Medulla oblongata (tissue), 1 donor: ENCODE measurements at regions not wholly inside any gene's neighbourhood (a gene's known extent, or its start where the extent isn't known, plus 50 kb on each side); places are given as distances from the start of the nearest gene placed in this dataset.

Experiments
- DNase-seq: peaks from one replicate; pipeline ENCODE4 v3.0.0-alpha.2; 2015; ENCODE audit errors: extremely low spot score

DNA sequence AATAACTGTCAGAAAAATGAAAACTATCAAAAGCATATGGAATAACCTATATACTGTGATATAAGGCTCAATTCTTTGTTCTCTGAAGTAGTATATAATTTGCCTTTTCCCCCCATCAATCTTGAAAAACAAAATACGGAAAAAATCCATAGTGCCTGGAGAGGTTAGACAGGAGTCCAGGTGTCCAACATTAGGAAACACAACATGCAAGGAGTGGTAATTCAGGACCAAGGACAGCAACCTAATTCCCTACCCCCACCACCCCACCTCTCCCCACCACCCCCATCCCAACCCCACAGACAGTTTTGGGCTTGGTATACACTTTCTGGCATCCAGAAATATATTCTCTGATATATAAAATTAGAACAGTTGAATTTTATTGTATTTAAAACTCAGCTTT lies 55.1 kb upstream of the SLC25A26 start:
- DNase-seq = no peak

DNA sequence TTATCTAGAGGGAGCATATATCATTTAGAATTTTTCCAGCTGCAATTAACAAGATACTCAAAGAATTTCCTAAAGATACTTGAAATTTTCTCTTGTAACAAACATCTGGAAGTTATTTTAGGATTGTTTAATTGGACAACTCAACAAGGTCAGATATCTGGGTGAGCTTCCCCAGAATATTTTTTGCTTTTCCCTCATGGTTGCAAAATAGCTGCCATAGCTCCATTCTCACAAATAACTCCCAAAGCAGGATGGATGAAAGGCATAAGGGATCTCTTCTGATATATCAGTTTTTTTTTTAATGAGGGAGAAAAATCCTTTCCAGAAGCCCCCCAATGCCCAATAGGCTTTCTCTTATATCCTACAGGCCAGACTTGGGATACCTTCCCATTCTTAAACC lies 56.6 kb upstream of the SLC25A26 start:
- DNase-seq = no peak

DNA sequence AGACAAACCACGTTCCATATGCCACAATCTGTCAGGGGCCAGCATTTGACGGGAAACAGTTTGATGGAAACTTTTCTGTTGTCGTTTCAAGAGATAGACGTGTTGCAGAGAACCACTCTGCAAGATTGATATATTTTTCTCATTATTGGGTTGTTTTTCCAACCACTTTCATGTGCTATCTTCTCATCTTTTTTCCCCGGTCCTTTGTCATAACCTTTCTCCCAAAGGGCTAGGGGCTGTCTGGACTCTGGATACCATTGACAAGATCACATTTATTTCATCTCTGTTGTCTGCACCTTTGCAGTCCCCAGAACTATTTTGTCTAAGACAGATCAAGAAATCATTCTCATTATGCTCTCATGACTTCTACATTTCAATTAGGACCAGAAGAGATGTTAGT lies 57.6 kb upstream of the SLC25A26 start:
- no peak for DNase-seq

DNA sequence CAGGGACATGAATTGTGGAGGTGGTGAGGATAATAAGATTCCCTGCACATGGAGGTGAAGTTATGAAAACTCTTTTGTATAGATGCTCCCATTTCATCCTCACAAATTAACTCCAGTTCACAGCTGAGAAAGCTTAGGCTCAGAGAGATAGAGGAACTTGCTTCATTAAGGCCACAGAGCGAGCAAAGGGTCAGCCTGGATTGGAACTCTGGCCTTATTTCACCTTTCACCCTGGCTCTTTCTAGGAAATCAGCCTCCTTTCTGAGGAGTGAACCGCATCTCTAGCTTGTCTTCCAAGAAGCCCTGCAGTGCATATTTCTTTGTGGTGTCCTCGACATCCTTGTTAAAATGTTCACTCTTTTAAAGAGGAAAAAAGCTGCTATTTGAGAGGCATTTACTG lies 58.0 kb upstream of the SLC25A26 start:
- DNase-seq = no peak

DNA sequence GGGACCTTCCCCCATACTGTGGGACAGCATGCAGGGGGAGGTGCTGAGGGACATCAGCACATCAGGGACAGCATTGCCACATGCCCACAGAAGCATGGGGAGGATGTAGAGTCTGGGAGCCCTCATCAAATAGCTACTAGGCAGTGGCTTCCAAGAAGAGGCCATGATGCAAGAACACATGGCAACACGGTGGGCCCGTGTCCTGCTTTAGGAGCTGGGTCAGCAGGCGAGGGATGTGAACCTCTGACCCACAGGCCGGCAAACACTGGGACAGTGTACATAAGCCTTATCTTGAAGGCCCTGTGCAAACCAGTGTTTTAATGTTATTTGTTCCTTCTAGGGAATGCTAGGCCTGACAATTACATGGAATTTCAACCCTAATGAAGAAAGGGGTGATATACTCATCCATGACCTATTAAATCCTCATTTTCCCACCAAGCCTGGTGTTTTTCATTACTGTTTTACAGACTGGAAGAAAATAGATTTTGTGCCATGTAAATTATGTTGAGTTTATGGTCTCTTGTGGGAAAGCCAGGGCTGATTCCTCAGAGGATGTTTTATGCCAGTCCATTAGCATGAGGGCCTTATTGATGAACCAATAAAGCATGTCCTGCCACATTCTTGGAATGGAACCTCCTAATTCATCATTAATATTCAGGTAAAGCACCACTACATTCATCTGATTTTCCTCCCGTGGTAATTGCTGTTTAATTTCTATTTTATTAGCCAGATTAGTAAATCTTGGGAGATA lies 61.7 kb upstream of the SLC25A26 start:
- DNase-seq = no peak

DNA sequence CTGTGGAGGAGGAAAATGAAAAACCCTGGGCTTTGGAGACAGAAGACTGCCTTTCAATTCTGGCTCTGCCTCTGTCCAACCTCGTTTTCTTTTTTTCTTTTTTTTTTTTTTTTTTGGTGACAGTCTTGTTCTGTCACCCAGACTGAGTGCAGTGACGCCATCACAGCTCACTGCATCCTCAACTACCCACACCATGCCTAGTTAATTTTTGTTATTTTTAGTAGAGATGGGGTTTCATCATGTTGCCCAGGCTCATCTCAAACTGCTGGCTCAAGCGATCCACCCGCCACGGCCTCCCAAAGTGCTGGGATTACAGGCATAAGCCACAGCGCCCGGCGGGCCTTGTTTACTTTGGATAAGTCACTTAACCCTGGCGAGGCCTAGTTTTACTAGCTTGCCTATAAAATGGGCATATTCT lies 66.3 kb upstream of the SLC25A26 start:
- no peak for DNase-seq

DNA sequence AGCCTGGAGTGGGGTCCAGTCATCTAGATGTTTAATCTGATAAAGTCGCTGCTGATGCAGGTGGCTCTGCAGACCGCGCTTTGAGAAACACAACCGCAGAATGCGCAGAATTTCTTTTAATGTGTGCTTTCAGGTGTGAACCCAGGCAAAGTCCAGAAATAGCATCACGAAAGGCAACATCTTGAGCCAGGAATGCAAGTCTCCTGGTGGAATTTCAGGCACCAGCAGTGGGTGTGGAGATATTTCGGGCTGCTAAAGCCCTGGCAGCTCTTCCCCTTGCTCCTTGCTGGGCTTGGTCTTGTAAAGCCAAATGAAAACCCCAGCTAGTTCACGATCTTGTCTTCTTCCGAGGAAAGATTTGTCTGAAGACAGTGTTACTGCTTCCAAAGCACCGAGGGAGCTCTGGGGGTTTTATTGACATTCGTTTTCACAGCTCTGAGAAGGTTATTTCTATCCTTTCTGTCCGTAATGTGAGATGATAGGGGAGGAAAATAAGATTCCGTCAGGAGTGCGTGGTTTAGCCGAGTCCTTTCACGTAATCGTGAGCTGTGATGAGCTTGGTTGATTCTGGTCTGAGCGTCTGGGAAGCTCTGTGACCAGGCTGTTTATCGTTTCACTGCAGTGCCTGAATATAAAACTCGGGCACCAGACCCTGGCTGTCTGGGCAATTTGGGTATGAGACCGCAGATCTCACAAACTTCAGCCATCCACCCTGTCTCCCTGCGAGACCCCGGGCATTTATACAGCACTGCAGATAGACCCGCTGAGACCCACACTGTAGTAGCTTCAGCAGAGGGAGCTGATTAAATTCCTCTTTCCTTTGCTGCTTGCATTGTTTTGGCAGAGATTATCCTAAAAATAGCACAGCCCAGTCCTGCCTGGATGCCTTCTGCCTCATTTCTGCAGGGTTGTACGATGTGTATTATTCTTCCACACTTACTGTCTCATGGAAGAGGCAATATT lies 67.0 kb upstream of the SLC25A26 start:
- peak; percentile 10 for DNase-seq

DNA sequence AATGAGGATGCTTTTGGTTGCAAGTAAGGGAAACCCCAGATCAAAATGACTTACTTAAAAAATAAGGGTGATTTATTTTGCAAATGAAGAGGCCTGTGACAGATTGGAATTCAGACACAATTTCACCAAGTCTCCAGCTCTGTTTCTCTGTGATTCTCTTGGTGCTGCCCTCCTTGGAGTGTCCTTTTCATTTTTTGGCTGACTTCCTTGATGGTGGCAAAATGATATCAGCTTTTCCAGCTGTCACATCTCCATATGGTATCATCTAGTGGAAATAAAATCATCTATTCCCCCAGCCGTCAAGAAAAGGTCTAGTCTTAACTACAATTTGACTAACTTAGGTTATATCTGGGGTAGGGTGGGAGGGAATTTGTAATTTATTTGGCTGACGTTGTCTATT lies 68.5 kb upstream of the SLC25A26 start:
- DNase-seq = no peak

DNA sequence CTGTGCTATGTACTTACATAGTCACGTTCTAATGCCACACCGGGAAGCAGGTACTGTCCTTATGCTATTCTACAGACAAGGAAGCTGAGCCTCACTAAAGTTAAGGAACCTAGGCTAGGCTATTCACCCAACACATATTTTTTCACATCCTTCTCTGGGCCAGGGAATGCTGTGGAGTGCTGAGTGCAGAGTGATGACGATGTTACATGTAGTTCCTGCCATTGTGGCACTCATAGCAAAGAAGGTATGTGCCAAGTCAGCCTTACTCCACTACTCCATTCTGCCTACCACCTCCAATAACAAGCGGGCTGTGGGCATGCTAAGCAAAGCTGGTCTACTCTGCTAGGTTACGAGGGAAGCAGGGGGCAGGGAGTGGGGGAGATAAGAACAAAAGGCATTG lies 69.8 kb upstream of the SLC25A26 start:
- no peak for DNase-seq

DNA sequence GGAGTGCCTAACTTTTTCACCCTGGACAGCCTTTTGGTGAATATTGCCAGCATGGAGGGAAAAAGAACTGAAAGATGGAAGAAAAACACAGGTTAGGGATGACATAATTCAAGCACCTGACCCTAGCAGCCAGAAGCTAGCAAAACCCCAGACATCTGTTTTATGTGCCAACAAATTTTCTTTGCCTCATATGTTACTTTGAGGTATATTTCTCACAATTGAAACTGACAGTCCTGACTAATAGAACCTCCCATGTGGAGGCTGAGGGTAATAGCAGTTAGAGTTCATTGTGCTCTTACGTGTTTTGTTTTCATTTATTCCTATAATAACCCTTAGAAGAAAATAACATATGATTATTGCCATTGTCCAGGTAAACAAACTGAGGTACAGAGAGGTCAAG lies 71.5 kb upstream of the SLC25A26 start:
- no peak for DNase-seq

DNA sequence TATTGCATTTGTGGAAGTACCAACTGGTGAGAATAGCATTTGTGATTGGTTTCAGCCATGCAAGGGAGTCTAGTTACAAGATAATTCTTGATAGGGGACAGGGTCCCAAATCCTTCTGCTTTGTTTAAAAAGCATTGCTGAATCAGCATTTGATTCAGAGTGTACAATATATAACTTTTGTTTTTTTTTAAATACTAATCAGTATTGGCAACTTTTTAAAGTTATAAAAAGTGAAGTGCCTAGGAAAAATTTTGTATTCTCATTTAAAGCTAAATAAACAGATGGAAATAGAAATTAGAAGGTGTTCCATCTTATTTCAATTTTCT lies 75.4 kb upstream of the SLC25A26 start:
- DNase-seq = no peak

DNA sequence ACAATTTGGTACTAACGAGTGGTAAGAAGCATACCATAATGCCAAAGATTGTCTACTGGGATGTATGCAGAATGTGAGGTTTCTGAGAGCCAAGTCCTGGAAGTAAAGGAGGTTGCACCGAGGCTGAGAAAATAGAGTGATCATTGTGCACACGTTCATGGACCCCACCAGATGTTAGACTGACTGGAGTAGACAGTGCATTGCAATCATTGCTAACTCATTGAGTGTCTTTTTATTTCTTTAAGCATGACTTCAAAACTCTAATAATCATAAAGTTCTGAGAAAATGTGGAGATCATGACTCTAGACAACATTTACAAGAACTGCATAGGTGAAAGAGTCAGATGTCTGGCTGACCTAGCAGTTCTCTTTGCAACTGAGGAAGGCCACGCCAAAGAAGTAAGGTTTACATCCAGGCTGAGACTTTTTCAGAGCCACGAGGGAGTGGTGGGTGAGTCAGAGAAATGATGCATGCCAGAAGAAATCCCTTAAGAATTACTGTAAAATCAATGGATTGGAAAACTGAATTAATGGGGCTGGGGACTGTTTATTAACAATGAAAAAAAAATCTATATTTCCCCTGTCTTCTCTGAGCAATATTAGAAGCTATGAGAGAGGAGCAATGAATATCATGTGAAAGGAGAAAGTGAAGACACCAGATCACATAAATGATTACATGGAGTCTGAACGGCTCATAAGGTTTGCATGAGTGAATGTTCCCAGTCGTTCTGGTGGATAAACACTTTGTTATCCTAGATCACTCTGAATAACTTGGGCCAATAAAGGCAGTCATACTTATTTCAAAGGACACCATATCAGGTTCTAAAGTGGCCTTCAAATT lies 76.0 kb upstream of the SLC25A26 start:
- no peak for DNase-seq

DNA sequence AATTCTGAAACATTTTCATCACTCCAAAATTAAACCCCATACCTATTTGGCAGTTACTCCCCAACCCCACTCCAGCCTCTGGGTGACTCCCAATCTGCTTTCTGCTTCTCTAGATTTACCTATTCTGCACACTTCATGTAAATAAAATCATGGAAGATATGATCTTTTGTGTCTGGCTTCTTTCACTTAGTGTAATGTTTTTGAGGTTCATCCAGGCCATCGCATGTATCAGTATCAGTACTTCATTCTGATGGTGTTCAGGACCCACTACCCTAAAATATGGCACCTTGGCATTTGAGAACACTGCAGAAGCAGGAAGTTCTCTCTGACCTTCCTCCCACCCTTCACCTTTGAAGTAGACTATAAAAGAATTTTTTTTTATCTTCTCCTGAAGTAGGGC lies 78.7 kb upstream of the SLC25A26 start:
- no peak for DNase-seq

DNA sequence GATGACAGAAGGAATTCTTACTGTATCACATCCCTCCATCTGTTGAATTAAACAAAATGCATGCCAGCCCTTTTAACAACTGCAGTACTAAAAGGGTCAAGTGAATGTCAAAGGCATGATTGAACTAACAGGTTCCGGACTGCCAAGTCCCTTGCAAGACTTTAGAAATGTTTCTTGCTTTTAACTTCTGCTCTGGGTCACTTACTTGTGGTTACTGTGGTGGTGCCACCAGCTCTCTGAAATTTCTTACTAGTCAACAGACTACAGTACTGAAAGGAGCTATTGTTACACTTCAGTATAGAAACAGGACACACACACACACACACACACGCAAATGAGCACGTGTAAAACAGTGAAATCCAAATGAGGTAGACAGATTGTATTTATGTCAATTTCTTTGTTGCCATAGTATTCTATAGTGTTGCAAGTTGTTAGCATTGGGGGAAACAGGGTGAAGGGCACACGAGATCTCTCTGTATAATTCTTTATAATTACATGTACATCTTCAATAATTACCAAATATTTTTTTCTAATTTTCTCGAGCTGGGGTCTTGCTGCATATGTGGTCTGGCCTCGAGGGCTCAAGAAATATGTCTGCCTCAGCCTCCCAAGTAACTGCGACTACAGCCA lies 79.9 kb upstream of the SLC25A26 start:
- no peak for DNase-seq

DNA sequence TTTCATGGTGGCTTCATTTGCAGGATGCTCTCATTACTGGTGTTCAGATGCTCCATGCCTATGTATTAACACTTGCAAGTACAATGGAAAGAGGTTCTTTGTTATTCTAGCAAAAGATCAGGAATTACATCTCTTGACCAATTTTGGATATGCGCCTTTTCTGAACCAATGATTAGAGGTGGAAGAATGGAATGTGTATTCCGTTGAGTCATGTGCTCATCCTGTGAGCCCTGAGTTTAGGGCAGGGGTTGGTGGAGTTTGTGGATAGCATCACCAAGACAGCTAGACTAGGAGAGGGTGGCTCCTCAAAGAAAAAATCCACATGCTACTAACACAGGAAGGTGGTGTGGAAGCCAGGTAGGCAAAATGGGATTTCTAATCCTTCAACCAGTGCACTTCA lies 80.7 kb upstream of the SLC25A26 start:
- DNase-seq = no peak

DNA sequence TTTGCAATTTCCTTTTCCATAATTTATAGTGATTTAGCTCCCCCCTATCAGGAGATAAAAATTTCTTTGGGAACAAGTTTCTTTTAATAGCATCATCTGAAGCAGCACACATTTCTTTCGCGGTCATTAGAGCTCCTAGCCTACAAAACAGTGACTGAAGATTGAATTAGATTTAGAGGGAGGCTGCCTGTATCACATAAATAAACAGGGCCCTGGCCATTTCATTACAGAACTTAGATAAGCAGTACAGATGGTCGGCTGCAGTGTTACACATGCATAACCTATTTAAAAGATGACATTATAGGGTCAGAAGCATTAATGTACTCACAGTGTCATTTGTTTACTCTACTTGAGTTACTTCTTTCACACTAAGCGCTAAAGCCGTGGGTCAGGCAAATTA lies 81.4 kb upstream of the SLC25A26 start:
- DNase-seq = no peak

DNA sequence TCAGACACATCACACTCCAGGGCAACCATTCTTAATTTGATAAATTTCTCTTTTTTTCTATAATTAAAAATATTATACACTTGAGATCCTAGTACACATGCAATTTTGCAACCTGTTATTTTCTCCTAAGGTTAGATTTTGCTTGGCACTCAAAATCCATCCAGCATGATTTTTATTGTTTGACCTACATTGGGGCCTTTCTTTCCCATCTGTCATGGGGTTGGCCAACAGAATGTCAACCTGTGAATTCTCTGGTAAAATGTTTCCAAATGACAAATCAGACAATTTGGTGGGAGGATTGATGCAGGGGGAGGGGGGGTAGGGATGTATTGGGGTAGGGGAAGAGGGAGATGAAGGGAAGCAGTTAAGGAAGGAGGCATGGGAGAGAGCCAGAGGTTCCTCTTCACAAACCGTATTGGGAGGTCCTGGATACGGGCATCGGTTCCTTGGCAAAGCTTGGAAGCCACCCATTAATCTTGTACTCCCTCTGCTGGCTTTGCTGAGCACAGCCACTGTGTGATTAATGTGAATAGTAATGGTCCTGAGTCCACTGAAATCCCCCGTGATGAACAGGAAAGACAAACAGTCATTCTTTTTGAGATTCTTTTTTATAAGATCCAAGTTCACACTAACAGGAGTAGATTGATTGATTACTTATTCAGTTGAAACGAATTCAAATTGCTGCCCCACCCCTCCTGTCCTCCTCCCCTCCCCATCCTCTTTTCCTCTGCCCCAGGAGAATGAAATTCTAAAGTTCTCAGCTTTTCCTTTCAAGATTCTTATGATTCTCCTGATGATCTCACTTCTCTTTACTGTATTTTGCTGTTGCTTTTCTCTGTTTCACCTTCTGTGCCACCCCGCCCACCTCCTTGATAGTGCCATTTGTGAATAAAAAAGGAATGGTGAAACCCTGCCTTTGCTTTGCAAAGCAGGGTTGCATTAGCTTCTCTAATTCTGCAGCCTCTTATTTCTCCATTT lies 82.2 kb upstream of the SLC25A26 start:
- peak; percentile 65 for DNase-seq

DNA sequence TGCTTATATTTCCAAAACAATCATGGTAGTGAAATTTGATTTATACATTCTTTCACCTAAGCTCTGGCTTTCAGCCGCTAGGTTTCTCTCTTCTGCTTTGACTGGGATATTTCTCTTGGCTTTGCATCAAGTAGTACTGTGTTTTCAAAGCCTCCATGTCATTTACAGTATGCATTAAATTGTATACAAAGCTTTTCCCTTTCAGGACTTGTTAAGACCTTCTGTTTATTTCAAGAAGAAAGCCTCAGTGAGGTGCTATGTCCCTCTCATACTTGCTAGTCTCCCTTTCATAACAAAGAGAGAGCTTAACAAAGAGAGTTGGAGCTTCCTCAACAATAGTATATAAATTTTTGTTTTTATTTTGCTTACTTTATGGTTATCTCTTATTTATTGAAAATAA lies 84.2 kb upstream of the SLC25A26 start:
- DNase-seq = no peak

DNA sequence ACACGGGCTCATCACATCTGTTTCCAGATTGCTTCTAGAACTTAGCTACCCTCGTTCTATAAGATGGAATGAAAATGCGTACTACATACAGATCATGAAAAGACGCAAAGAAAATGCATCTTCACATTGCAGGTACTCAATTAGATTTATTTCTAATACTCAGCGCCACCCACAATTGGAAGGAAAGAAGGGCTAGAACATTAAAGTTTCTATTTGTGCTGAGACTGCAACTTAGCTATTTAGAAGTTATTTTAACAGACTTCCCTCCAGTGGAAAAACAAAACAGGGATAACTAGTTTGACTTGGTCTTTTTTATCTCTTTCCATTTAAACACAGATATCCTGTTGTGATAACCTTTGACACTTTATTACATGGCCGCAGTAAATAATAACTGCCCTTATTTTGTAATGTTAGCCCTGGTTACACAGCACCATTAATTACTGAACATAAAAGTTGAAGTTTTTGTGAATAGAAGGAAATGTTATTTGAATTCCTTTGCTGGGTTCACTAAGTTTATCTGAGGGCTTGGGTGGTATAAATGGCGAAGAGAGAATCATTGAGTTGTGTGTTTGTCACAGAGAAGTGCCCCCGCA lies 86.9 kb upstream of the SLC25A26 start:
- DNase-seq = no peak

DNA sequence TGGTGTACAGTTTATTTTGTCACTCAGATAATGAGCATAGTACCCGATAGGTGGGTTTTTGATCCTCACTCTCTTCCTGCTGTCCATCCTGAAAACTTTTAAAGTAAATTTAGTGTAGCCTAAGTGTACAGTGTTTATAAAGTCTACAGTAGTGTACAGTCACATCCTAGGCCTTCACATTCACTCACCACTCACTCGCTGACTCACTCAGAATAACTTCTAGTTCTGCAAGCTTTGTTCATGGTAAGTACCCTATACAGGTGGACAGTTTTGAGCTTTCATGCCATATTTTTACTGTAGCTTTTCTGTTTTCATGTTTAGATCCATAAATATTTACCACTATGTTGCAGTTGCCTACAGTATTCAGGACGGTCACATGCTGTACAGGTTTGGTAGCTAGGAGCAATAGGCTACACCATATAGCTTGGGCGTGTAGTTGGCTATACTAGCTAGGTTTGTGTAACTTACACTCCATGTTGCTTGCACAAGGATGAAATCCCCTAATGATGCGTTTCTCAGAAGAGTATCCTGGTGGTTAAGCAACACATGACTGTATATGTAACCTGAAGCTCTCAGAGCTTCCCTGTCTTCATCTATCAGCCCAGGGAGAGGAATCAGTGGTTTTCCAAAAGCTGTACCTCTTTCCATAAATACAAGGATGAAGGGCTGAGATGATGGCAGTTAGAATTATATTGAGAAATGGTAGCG lies 87.6 kb upstream of the SLC25A26 start:
- no peak for DNase-seq
